Keratinocyte (primary cell): ENCODE measurements at regions not wholly inside any gene's neighbourhood (a gene's known extent, or its start where the extent isn't known, plus 50 kb on each side); places are given as distances from the start of the nearest gene placed in this dataset.

Experiments used
- DNase-seq: peaks from one replicate; pipeline ENCODE4 v3.0.0-alpha.2; 2011; ENCODE audit warnings: low read depth, missing footprints, low spot score
- FAIRE-seq: peaks from 2 replicates; lab custom pipeline; 2011; peaks lifted over from hg19 to GRCh38; lab: Jason Lieb, UNC
- H2AFZ ChIP-seq: 2 replicates; pipeline ENCODE4 v1.6.0; 2012; ENCODE audit warnings: low read length, control low read depth, inconsistent platforms; ENCODE audit not compliant: control insufficient read depth
- H3K27ac ChIP-seq: 2 replicates; pipeline ENCODE4 v1.5.1; 2011; ENCODE audit warnings: low read length; ENCODE audit not compliant: control insufficient read depth, insufficient read depth
- H3K27me3 ChIP-seq: 3 replicates; pipeline ENCODE4 v1.6.0; 2011; ENCODE audit warnings: low read length; ENCODE audit not compliant: control insufficient read depth, insufficient read depth; ENCODE audit errors: extremely low read depth
- H3K36me3 ChIP-seq, 2 experiments: 2 replicates in 1 of 2; 3 replicates in 1 of 2; pipeline ENCODE4 v1.5.1; 2011; ENCODE audit warnings: low read length in 2 of 2, mild to moderate bottlenecking in 1 of 2; ENCODE audit not compliant: control insufficient read depth in 2 of 2, insufficient read depth in 2 of 2; ENCODE audit errors: extremely low read depth in 1 of 2
- H3K4me1 ChIP-seq: 3 replicates; pipeline ENCODE4 v1.5.1; 2011; ENCODE audit warnings: low read length; ENCODE audit not compliant: control insufficient read depth, insufficient read depth; ENCODE audit errors: extremely low read depth
- H3K4me2 ChIP-seq: 3 replicates; pipeline ENCODE4 v1.6.0; 2011; ENCODE audit warnings: low read depth, low read length; ENCODE audit not compliant: control insufficient read depth, insufficient read depth; ENCODE audit errors: extremely low read depth
- H3K4me3 ChIP-seq, 3 experiments: fragments of 200-600 bp in 1 of 3; sonication (generic) in 1 of 3; 2 replicates in 2 of 3; 3 replicates in 1 of 3; pipeline ENCODE4 v1.5.1; 2011 to 2016; ENCODE audit warnings: low read length in 3 of 3, mild to moderate bottlenecking in 3 of 3, control low read depth in 2 of 3, inconsistent platforms in 1 of 3, low read depth in 1 of 3, mixed read lengths in 1 of 3, mixed run types in 1 of 3, moderate library complexity in 1 of 3; ENCODE audit not compliant: control insufficient read depth in 2 of 3, insufficient read depth in 2 of 3; ENCODE audit errors: extremely low read depth in 1 of 3
- H3K79me2 ChIP-seq: 2 replicates; pipeline ENCODE4 v1.6.0; 2012; ENCODE audit warnings: low read length; ENCODE audit not compliant: control insufficient read depth, insufficient read depth
- H3K9ac ChIP-seq: 3 replicates; pipeline ENCODE4 v1.6.0; 2011; ENCODE audit warnings: low read length; ENCODE audit not compliant: control insufficient read depth, insufficient read depth; ENCODE audit errors: extremely low read depth
- H3K9me1 ChIP-seq: 3 replicates; pipeline ENCODE4 v1.6.0; 2011; ENCODE audit warnings: low read length; ENCODE audit not compliant: control insufficient read depth, insufficient read depth; ENCODE audit errors: extremely low read depth
- H3K9me3 ChIP-seq: 2 replicates; pipeline ENCODE4 v1.5.1; 2012; ENCODE audit warnings: low read depth, low read length; ENCODE audit not compliant: control insufficient read depth
- H4K20me1 ChIP-seq: 3 replicates; pipeline ENCODE4 v1.6.0; 2011; ENCODE audit warnings: low read length; ENCODE audit not compliant: control insufficient read depth, insufficient read depth; ENCODE audit errors: extremely low read depth
- CTCF ChIP-seq, 3 experiments: IDR thresholded peaks in 1 of 3; conservative IDR thresholded peaks in 1 of 3; optimal IDR thresholded peaks in 1 of 3; 2 replicates in 2 of 3; 3 replicates in 1 of 3; pipeline versions ENCODE3 to v1.5.1; 2011; ENCODE audit warnings: low read length in 3 of 3, mild to moderate bottlenecking in 3 of 3, moderate library complexity in 2 of 3, control low read depth in 1 of 3, inconsistent platforms in 1 of 3; ENCODE audit not compliant: insufficient read depth in 2 of 3; ENCODE audit errors: extremely low read depth in 1 of 3
- EZH2 ChIP-seq: IDR thresholded peaks from one replicate; pipeline ENCODE4 v1.6.1; 2012; ENCODE audit warnings: inconsistent platforms, mild to moderate bottlenecking, low read length, moderate library complexity
- dilution Hi-C: fragments of 300-500 bp; cut with MboI; formaldehyde crosslinking; loops from one replicate; pipeline ENCODE4 v1.7.0; 2020; ENCODE audit warnings: low sequenced_read_pairs; ENCODE audit not compliant: extremely low pct_ligation_motif_present

GRCh38 chr4:10342866-10343265, 114.4 kb downstream of the ZNF518B start:
- H2AFZ ChIP-seq, result no peak overlapping the region
- H3K9me3 ChIP-seq, result no peaks in the 10 kb centered on the region
- no peak overlapping the region for H3K27ac ChIP-seq
- H3K4me3 ChIP-seq, result no peak overlapping the region
- peaks cover 17% of the 10 kb centered on the region for H3K4me1 ChIP-seq
- no peaks in the 10 kb centered on the region for H3K36me3 ChIP-seq
- FAIRE-seq (no peak), DNase-seq (no peak)
- H3K79me2 ChIP-seq, result no peaks in the 10 kb centered on the region
- no peaks in the 10 kb centered on the region for H3K9me1 ChIP-seq
- dilution Hi-C loops, result no loop called here
- no peaks in the 10 kb centered on the region for H3K27me3 ChIP-seq
- H3K4me2 ChIP-seq, result no peak overlapping the region
- no peak overlapping the region for H3K9ac ChIP-seq
- H4K20me1 ChIP-seq, result no peaks in the 10 kb centered on the region
- TF ChIP-seq CTCF (optimal IDR thresholded peaks at IDR 0.05 in 1 of 3, IDR thresholded peaks at IDR 0.05 in 1 of 3, conservative IDR thresholded peaks at IDR 0.05 in 1 of 3; ENCODE audit: extremely low read depth in 1 of 3, insufficient read depth in 2 of 3, low read length in 3 of 3) (no peak), EZH2 (no peak)

GRCh38 chr4:10336471-10336870, 120.8 kb downstream of the ZNF518B start:
- no peak overlapping the region for H3K4me3 ChIP-seq
- no peaks in the 10 kb centered on the region for H3K9me1 ChIP-seq
- peaks cover 45% of the 10 kb centered on the region for H3K4me1 ChIP-seq
- no peaks in the 10 kb centered on the region for H4K20me1 ChIP-seq
- no peaks in the 10 kb centered on the region for H3K79me2 ChIP-seq
- peak; percentile 88 for DNase-seq
- H3K9me3 ChIP-seq, result no peaks in the 10 kb centered on the region
- TF ChIP-seq EZH2 (no peak), CTCF (optimal IDR thresholded peaks at IDR 0.05 in 1 of 3, IDR thresholded peaks at IDR 0.05 in 1 of 3, conservative IDR thresholded peaks at IDR 0.05 in 1 of 3; ENCODE audit: extremely low read depth in 1 of 3, insufficient read depth in 2 of 3, low read length in 3 of 3) (no peak)
- dilution Hi-C loops, result no loop called here
- no peak overlapping the region for H2AFZ ChIP-seq
- FAIRE-seq, result peak; percentile 94
- H3K4me2 ChIP-seq, result peak overlapping the region; percentile 16
- no peaks in the 10 kb centered on the region for H3K27me3 ChIP-seq
- H3K36me3 ChIP-seq, result no peaks in the 10 kb centered on the region
- peak overlapping the region; percentile 7 for H3K9ac ChIP-seq
- peak overlapping the region; percentile 70 for H3K27ac ChIP-seq
